HG02840 (cell line): ENCODE measurements at regions not wholly inside any gene's neighbourhood (a gene's known extent, or its start where the extent isn't known, plus 50 kb on each side); places are given as distances from the start of the nearest gene placed in this dataset.

Source experiments
- ATAC-seq: cut with Tn5 transposase; IDR thresholded peaks from one replicate; pipeline ENCODE4 v1.9.1; 2021; ENCODE audit warnings: mild to moderate bottlenecking, moderate library complexity, moderate number of reproducible peaks; ENCODE audit not compliant: unreplicated experiment, low FRiP score

DNA sequence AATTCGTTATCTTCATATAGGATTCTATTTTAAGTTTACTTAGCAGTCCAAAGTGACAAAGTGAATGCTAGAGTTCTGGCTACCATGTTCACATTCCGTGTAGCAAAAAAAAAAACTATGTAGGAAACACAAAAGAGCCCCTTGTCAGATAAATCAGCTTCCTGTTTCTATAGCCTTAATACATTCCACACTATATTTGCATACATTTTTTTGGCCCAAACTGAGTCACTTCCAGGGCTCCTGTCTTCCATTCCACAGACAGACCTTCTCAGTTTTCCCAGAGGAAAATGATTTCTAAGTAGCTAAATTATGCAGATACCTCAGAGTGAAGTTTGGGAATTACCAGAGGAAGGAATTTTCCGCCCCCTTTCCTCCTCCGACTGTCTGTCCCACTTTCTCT lies 841.9 kb upstream of the HS3ST1 start:
- no peak for ATAC-seq

DNA sequence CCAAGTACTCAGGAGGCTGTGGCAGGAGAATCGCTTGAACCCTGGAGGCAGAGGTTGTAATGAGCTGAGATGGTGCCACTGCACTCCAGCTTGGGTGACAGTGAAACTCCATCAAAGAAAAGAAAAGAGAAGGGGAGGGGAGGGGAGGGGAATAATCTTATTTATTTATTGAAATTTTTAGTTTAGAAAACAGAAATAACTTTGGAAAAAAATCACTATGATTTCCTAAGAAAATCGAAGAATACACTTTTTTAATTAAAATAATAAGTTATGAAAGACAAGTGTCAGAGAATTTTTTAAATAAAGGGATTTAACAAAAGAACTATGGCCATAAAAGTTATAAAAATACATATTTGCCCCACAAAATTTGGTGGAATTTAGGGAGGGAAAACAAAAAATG lies 836.9 kb upstream of the HS3ST1 start:
- ATAC-seq: no peak

DNA sequence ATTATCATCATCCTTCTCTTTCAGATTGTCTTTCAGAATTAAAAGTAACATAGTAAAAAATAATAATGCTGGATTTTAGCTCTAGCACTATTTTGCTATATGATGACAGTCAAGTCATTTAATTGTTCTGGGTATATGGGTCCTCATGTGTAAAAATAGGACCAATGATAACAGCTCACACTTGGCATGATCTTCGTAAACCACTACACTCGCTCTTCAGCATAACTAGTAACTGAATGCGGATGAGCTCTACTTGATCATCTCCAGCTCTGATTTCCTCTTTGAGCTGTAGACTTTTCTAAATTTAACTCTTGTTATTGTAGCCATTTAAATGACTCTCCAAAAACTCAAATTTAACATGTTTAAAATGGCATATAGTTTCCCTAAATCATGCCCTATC lies 831.8 kb upstream of the HS3ST1 start:
- ATAC-seq: no peak

DNA sequence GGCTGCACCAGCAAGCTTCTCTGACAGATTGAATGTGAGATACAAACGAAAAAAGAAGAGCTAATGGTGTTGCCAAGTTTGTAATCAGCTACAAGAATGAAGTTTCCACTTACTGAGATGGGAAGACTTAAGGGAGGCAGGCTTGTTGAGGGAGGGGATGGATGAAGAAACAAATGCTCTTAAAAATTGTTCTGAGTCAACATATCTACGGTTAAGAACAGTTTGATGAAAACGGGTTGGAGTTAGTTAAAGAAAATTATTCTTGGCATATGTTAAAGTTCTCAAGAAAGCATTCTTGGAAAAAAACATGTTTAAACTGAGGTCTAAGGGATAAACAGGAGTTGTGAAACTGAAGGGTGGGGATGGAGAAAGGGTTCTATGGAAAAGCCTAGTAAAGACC lies 816.3 kb upstream of the HS3ST1 start:
- ATAC-seq: no peak

DNA sequence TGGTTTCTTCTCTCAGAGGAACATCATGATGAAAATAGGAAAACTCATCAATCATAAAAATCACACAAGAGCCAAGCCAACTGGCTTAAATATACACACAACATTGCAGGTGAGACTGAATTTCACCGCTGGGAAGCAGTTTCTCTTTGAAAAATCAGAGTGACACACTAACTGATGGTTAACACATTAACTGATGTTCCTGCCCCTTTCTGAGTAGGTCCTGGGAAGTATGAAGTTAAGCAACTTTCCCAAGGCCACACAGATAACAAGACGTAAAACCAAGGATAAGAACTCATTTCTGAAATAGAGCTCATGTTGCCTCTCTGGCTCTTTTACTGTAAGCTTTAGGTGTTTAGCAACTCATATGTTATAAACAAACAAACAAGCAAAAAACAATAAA lies 813.7 kb upstream of the HS3ST1 start:
- ATAC-seq: no peak

DNA sequence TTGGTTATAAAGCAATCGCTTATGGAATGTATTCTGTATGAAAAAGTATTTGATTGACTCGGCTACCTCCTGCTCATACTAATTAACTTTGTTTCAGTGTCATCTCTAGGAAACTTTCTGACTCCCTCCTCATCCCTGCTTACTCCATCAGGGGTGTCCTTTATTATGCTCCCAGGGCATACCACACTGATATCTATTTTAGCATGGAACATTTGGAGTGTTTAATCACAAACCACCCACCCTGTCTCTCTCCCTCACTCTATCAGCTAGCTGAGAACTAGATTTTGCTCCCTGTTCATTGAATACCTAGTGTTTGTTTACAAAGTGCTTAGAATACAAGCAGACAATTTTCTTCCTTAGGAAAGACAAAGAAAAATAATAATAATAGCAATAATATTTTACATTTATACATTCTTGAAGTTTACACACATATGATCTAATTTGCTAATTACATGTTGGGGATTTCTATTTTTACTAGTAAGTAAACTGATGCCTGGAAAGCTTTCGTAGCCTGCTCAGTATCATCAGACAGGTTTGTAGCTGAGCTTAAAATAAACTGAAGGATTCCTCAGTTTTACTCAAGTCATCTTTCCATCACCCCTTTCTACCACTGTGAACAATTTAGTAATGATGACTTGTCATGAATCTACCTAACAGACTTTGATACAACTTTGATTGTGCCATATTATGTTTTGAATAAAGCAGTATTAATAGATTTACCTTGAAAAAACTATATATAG lies 811.4 kb upstream of the HS3ST1 start:
- ATAC-seq: no peak

DNA sequence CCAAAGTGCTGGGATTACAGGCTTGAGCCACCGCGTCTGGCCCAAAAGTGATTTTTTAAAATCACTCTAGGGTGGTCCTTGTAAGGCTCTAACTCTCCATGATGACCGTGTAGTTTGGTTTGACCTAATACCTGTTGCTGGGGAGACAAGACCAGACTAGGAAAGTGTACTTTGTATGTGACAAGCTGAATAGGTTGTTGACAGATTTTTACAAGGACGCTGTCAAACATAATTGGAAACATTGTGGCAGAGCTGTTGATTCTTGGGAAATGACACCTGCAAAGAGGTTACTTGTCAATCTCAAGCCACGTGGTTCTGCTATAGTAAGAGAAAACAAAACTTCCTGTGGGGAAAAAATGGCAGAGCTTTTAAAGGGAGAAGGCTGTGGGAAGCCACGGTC lies 802.4 kb upstream of the HS3ST1 start:
- ATAC-seq: no peak

DNA sequence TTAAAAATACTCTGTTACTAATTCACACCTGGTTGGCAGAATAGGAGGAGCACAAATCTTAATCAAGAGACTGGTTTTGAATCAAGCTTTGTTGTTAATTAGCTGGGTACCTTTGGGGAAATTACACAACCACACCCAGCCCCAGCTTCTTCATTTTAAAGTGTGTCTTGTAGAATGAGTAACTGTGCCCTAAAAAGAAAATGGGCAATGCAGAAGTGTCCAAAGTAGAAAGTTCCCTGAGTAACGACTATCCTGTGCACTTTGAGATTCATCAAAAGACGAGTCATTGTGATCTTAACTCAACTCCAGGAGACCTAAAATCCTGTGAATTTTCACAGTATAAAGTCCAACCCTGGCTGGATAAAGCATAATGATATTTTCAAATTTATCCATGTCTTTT lies 792.3 kb upstream of the HS3ST1 start:
- no peak for ATAC-seq

DNA sequence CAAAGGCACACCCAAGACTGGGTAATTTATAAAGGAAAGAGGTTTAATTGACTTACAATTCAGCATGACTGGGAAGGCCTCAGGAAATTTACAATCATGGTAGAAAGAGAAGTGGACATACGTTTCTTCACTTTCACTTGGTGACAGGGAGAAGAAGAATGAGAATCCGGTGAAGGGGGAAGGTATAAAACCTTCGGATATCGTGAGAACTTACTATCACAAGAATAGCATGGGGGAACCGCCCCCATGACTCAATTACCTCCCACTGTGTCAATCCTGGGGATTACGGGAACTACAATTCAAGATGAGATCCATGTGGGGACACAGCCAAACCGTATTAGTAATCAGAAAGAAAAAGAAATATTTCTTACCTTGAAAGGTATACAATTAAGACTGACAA lies 782.9 kb upstream of the HS3ST1 start:
- ATAC-seq: no peak

DNA sequence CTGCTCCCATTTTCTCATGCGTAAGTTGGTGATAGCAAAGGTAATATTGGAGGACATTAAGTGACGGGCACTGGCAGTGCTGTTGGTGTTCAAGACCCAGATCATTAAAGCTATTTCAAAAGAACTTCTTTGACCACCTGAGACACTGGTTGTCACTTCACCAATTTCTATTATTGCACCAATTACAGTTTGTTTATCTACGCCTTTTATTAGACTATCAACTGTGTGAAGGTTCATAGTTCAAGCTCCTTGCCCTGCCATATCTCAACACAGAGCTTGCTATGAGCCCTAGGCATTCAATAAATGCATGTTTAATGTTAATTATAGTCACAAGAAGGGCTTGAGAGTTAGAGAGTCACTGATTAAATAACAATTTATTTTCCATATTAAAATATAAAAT lies 778.7 kb upstream of the HS3ST1 start:
- ATAC-seq: no peak

DNA sequence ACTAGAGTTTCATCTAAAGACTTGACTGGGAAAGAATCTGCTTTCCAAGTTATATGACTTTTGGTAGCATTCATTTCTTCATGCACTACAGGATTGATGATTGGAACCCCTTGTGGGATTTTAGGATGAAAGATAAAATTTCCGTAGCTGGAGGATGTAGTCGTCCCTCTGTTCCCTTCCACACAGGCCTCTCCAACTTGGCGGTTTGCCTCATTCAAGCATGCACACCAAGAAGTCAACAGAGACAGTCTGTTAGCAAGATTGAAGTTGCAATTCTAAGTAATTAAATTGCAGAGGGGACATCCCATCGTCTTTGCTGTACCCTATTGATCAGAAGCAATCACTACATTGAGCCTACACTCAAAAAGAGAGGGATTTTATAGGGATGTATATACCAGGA lies 777.4 kb upstream of the HS3ST1 start:
- ATAC-seq: no peak

DNA sequence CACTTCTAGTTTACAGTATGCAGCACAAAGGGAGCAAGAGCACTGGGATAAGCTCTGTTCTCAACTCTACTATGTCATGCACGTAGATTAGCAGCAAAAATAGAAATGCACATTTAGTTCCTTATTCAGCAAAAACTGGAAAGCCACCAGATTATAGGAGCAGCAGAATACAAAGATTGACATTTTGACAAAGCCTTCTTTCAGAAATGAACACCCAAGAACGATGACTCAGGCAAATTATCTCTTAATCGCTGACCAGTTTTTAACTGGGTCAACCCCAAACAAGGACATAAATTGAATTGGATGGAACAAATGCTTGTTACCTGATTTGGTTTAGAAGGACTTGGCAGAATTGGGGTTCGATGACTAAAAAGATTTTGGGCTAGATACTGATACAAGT lies 775.3 kb upstream of the HS3ST1 start:
- ATAC-seq: no peak

DNA sequence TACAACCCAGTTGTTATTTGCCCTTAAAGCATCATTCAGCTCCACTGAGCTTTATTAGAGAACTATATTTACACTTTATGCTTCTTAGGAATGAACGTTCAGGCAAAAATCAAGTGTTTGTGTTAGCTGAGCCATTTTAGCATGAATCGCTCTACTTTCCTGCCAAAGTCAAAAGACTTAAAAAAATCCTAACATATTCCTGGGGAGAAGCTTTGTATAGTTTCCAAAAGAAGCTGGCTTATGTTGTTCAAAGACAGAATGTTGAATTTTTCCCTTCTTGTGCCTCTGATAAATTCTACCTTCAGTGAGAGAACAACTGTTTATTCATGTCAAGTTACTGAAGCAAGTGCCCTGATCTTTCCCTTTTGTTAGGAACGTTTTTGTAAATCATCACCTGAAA lies 771.5 kb upstream of the HS3ST1 start:
- ATAC-seq: no peak

DNA sequence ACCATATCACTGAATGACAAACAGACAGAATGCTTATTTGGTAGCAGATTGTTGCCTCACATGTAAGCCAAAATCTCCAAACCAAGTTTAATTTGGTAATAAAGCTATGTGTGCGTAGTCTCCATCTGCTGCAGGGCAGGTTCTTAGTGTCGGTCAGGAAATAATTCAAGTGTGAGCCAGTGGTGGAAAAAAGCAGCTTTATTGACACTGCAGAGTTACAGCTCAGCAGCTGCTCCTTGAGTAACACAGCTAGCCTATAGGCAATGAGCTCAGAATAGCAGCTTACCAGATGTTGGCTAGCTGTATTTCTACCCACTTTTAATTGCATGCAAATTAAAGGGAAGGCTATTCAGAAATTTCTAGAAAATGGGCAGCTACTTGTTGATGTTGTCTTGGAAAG lies 757.8 kb upstream of the HS3ST1 start:
- no peak for ATAC-seq

DNA sequence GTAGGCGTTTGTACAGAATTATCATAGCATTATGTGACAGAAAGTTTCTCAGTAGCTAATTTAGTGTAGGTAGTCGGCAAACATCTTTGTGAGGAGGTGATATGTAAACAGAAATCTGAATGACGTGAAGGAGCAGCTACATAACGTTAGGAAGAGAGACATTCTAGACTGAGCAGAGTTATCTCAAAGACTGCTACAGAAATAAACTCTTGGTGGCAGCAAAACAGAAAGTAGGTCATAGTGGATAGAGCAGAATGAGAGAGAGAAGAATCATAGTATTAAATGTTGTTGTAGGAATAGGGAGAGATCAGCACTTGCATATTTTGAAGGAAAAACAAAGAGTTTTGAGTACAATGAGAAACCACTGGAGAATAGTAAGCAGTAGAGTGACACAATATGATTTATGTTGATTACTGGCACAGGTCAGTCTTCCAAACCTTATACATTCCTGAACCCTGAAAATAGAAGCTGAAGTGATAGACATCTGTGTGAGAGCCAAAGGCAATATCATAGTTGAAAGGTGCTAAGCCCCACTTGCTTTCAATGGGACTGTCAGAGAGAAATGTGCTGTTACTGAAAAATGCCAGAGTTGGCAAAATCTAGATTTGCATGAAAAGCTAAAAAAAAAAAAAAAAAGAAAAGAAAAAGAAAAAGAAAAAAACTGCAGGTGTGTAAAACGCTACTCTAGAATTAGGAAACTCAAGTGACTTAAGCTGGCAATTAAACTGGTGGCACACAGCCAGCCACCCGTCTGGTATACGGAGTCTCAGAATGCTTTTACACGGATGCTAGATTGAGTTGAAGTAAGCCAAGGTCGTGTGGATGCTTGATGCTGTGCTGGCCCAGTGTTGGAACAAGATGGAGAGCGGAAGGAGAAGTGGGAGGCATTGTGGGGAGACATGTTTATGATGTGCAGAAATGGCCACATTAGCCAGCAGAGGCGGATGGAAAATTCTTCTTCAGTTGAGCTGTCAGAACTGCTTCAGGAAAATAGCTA lies 750.2 kb upstream of the HS3ST1 start:
- no peak for ATAC-seq

DNA sequence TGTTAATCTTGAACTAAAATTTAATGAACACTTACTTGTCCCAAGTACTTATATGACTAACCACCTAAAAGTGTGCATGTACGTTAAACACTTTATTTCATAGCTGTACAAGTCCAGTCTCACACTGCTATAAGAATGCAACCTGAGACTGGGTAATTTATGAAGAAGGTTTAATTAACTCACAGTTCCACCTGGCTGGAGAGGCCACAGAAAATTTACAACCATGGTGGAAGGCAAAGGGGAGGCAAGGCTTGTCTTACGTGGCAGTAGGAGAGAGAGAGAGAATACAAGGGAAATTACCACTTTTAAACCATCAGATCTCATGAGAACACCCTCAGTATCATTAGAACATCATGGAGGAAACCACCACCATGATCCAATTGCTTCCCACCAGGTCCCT lies 748.7 kb upstream of the HS3ST1 start:
- no peak for ATAC-seq

DNA sequence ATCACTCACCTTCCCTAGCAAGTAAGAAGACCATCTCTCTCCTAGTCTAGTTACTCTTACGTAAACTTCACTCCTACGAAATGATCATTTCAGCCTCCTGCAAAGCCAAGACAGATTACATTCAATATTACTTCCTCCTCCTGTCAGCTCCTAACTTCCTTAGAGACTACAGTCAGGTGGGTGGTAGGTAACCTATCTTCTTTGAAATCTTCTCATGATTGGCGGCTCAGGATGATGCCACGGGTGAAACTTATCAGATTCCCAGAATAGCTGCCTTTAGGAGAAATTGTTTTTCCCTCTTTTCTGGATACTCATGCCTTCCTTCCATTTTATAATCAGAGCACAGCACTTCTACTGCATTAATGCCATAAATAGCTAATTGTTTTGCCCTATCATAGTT lies 744.8 kb upstream of the HS3ST1 start:
- no peak for ATAC-seq

DNA sequence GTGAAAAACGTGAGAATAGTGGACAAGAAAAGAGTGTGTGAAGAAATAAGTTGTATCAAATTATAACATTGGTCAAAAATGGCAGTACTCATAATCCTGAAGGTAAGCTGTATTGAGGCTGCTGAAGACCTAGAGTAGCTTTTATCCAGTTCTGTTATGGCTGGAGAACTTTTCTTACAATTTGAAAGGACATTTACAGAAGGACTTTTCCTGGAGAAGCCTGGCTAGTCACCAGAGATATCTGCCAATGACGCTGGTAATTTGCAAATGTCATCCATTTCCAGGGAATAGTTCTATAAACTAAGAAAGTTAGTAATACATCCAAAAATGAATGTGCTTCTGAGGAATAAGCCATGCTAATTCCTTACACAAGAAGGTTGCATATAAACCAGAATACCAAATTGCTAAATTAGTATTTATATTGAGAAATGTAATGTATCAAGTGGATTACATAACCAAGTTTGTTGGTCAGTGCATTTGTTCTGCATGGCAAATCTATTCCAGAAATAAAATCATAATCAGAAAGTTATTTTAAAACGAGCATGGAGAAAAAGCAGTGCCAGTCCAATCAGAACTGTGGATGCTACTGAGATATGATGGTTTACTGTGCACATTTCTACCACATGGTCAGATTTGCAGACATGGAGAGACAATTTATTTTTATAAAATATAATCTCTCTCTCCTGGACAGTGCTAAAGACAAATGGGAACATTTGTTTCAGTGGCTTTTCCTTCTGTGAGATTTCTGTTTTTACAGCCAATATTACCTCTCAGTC lies 743.7 kb upstream of the HS3ST1 start:
- no peak for ATAC-seq

DNA sequence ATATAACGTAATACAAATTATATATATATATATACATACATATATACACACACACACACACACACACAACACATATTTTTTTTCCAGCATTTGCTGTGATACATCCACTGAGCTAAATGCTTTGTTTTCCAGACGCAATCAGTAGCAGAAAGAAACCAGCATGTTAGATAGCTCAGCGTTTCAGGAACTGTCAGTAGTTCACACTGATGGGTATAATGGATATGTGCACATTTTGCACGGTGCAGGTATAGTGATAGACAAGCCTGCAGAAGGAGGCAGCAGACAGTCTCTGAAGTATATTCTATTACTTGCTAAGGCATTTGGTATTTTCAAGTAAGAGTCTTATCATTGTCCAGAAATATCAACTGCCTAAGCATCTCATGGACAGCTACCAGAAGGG lies 741.6 kb upstream of the HS3ST1 start:
- ATAC-seq: no peak

DNA sequence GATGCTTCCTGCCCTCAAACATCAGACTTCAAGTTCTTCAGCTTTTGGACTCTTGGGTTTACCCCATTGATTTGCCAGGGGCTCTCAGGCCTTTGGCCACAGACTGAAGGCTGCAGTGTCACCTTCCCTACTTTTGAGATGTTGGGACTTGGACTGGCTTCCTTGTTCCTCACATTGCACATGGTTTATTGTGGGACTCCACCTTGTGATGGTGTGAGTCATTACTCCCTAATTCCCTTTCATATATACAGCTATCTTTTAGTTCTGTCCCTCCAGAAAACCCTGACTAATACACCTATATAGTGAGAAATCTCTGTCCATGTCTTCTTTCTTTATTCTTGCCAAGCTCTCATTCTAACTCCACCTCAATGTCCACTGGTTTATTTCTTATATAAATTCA lies 736.9 kb upstream of the HS3ST1 start:
- ATAC-seq: no peak

DNA sequence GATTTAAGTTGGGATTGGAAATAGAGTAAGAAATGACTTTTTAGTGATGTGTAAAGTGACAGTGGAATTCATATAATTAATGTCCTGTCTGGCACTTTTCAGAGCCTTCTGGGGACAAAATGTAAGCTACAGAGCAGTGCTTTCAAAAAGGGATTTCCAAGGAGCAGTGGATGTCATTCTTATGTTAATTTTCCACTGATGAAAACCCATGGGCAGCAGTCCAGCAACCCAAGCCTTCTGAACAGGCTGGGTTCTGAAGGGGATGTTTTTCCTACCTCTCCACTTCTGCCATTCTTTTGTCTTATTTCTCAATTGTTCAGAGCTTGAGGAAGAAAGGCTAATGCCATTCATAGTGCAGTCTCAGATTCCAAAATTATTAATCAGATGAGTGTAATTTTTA lies 717.6 kb upstream of the HS3ST1 start:
- ATAC-seq: no peak
